ENCODE measurements at regions not wholly inside any gene's neighbourhood (a gene's known extent, or its start where the extent isn't known, plus 50 kb on each side); places are given as distances from the start of the nearest gene placed in this dataset.

GRCh38 chr1:25043228-25043580 lies 113.1 kb upstream of the RUNX3 start:
- no peak overlapping the region for H3K27ac ChIP-seq
- no peaks in the 10 kb centered on the region for H3K4me1 ChIP-seq (replicated peaks; ENCODE audit: insufficient read depth)
- intact Hi-C loops (cut with micrococcal nuclease; ENCODE audit: unreplicated experiment) = loop anchor here (2.0 kb wide), 1 partner anchor 44 kb away; no protein-coding TSS in a partner anchor
- DNase-seq = no peak
- CTCF ChIA-PET = no interaction called here
- no peak overlapping the region for H3K4me2 ChIP-seq
- no TSS peak for BruUV-seq (replicated peaks)
- no peaks in the 10 kb centered on the region for H3F3A ChIP-seq (ENCODE audit: insufficient read depth, low read depth)
- POLR2A ChIA-PET (ENCODE audit: unreplicated experiment) = no interaction called here
- no peaks in the 10 kb centered on the region for H3K9me3 ChIP-seq (ENCODE audit: insufficient read depth, low read depth)
- H3K27me3 ChIP-seq (ENCODE audit: insufficient read depth, low read depth) = peaks cover 31% of the 10 kb centered on the region
- no peaks in the 10 kb centered on the region for H4K20me1 ChIP-seq (ENCODE audit: insufficient read depth)
- no peaks in the 10 kb centered on the region for H3K79me2 ChIP-seq (ENCODE audit: low read depth)
- no peaks in the 10 kb centered on the region for H3K36me3 ChIP-seq (ENCODE audit: low read depth)
- no peaks in the 10 kb centered on the region for H3K9me2 ChIP-seq (ENCODE audit: insufficient read depth)
- H3K4me3 ChIP-seq = no peak overlapping the region
- no peak overlapping the region for H2AFZ ChIP-seq
- TF ChIP-seq, protein P1, sequence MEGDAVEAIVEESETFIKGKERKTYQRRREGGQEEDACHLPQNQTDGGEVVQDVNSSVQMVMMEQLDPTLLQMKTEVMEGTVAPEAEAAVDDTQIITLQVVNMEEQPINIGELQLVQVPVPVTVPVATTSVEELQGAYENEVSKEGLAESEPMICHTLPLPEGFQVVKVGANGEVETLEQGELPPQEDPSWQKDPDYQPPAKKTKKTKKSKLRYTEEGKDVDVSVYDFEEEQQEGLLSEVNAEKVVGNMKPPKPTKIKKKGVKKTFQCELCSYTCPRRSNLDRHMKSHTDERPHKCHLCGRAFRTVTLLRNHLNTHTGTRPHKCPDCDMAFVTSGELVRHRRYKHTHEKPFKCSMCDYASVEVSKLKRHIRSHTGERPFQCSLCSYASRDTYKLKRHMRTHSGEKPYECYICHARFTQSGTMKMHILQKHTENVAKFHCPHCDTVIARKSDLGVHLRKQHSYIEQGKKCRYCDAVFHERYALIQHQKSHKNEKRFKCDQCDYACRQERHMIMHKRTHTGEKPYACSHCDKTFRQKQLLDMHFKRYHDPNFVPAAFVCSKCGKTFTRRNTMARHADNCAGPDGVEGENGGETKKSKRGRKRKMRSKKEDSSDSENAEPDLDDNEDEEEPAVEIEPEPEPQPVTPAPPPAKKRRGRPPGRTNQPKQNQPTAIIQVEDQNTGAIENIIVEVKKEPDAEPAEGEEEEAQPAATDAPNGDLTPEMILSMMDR (conservative IDR thresholded peaks at IDR 0.05) = no peak

GRCh38 chr1:25042331-25043227 lies 112.5 kb upstream of the RUNX3 start:
- Histone ChIP-seq H3K9me2 (ENCODE audit: insufficient read depth) (no peaks in the 10 kb centered on the region), H3K27ac (no peak overlapping the region), H3K4me1 (replicated peaks; ENCODE audit: insufficient read depth) (no peaks in the 10 kb centered on the region), H3K4me2 (no peak overlapping the region), H3K79me2 (ENCODE audit: low read depth) (no peaks in the 10 kb centered on the region), H2AFZ (no peak overlapping the region), H3K4me3 (no peak overlapping the region), H3K9me3 (ENCODE audit: insufficient read depth, low read depth) (no peaks in the 10 kb centered on the region), H3K27me3 (ENCODE audit: insufficient read depth, low read depth) (peaks cover 29% of the 10 kb centered on the region), H4K20me1 (ENCODE audit: insufficient read depth) (no peaks in the 10 kb centered on the region), H3F3A (ENCODE audit: insufficient read depth, low read depth) (no peaks in the 10 kb centered on the region), H3K36me3 (ENCODE audit: low read depth) (no peaks in the 10 kb centered on the region)
- POLR2A ChIA-PET (ENCODE audit: unreplicated experiment) = no interaction called here
- DNase-seq = no peak
- CTCF ChIA-PET = interaction anchor here (0.8 kb wide), 1 partner anchor 115 kb away, joined by 3 read pairs; no protein-coding TSS in a partner anchor
- intact Hi-C loops (cut with micrococcal nuclease; ENCODE audit: unreplicated experiment) = loop anchor here (2.0 kb wide), 1 partner anchor 44 kb away; no protein-coding TSS in a partner anchor
- no TSS peak for BruUV-seq (replicated peaks)
- no peak for TF ChIP-seq EZH2 (IDR thresholded peaks at IDR 0.05; ENCODE audit: low read depth)
- TF ChIP-seq, protein P1 (conservative IDR thresholded peaks at IDR 0.05) = no peak

DNA sequence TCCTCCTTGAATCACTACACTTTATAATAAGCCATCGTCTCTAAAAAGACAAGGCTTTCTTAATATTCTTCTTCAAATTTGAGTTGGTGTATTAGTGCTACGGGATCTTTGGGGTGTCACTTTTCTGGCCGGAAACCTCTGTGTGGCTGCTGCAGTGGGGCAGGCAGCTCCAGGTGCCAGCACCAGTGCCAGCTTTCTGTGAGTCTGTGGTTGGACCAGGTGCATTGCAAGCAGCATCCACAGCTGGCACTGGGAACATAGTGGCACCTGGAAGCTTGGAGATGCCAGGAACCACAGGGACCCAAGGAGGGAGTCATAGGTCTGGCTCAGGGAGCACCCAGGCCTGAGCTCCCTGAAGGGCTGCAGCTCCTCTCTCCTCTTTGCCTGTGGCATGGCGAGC lies 111.8 kb upstream of the RUNX3 start:
- POLR2A ChIA-PET (ENCODE audit: unreplicated experiment) = no interaction called here

More for the DNA sequence above, 111.8 kb upstream of the RUNX3 start:
- TF ChIP-seq EZH2 (IDR thresholded peaks at IDR 0.05; ENCODE audit: low read depth) = no peak
- TF ChIP-seq, protein P1 (conservative IDR thresholded peaks at IDR 0.05) = no peak
- Histone ChIP-seq H3K9me2 (ENCODE audit: insufficient read depth) (no peaks in the 10 kb centered on the region), H3K4me1 (replicated peaks; ENCODE audit: insufficient read depth) (no peaks in the 10 kb centered on the region), H3K79me2 (ENCODE audit: low read depth) (no peaks in the 10 kb centered on the region), H3K27me3 (ENCODE audit: insufficient read depth, low read depth) (peaks cover 24% of the 10 kb centered on the region), H4K20me1 (ENCODE audit: insufficient read depth) (no peaks in the 10 kb centered on the region), H2AFZ (no peak overlapping the region), H3K9me3 (ENCODE audit: insufficient read depth, low read depth) (no peaks in the 10 kb centered on the region), H3K4me2 (no peak overlapping the region), H3K27ac (no peak overlapping the region), H3K4me3 (no peak overlapping the region), H3F3A (ENCODE audit: insufficient read depth, low read depth) (no peaks in the 10 kb centered on the region), H3K36me3 (ENCODE audit: low read depth) (no peaks in the 10 kb centered on the region)
- DNase-seq = no peak
- intact Hi-C loops (cut with micrococcal nuclease; ENCODE audit: unreplicated experiment) = loop anchor here (2.0 kb wide), 1 partner anchor 43 kb away; no protein-coding TSS in a partner anchor
- BruUV-seq (replicated peaks) = no TSS peak
- CTCF ChIA-PET = interaction anchor here (0.8 kb wide), 1 partner anchor 114 kb away, joined by 3 read pairs; no protein-coding TSS in a partner anchor

All from PC-9 (cell line).